Naive thymus-derived CD8-positive, alpha-beta T cell (primary cell): ENCODE measurements at regions not wholly inside any gene's neighbourhood (a gene's known extent, or its start where the extent isn't known, plus 50 kb on each side); places are given as distances from the start of the nearest gene placed in this dataset.
"Not testable (repeated sequence)": the region's sequence is repeated elsewhere in the genome, so short reads cannot be mapped to it uniquely, and the experiment has no call there.

Source experiments
- ATAC-seq, 2 donors: fragments of 150-1000 bp; cut with Tn5 transposase in 1 of 2; sonication (Bioruptor Pico), chemical (Tn5 transposase) in 1 of 2; 1 replicate in 1 of 2; 2 replicates in 1 of 2; pipeline ENCODE4 v1.10.0; 2021; ENCODE audit warnings: mild to moderate bottlenecking in 2 of 2, moderate library complexity in 2 of 2
- POLR2A ChIA-PET: fragments of 350-600 bp; sonication (Branson Sonifier 250); formaldehyde crosslinking; loops from one replicate; lab custom pipeline; 2021; ENCODE audit warnings: antibody characterized with exemption; lab: Charles Lee
- DNase-seq, 10 donors: peaks; one replicate each; pipeline versions ENCODE4 v3.0.0 to v3.0.0-alpha.2; 2020 to 2022
- H3K27ac Mint-ChIP-seq, 10 donors: one replicate each; pipeline ENCODE4 v1.8.0; 2020 to 2022; ENCODE audit warnings: mild to moderate bottlenecking in 10 of 10, mixed read lengths in 10 of 10, moderate library complexity in 4 of 10, inconsistent platforms in 1 of 10
- H3K27me3 Mint-ChIP-seq, 5 donors: one replicate each; pipeline ENCODE4 v1.8.0; 2021 to 2022; ENCODE audit warnings: mixed read lengths in 5 of 5
- H3K36me3 Mint-ChIP-seq, 3 donors: one replicate each; pipeline ENCODE4 v1.8.0; 2020 to 2022; ENCODE audit warnings: mixed read lengths in 3 of 3, mild to moderate bottlenecking in 2 of 3, inconsistent platforms in 1 of 3
- H3K4me1 Mint-ChIP-seq, 4 donors: one replicate each; pipeline ENCODE4 v1.8.0; 2021 to 2022; ENCODE audit warnings: mixed read lengths in 4 of 4
- H3K4me3 Mint-ChIP-seq, 10 donors: one replicate each; pipeline ENCODE4 v1.8.0; 2020 to 2022; ENCODE audit warnings: mild to moderate bottlenecking in 10 of 10, mixed read lengths in 10 of 10, moderate library complexity in 6 of 10, inconsistent platforms in 1 of 10
- H3K9me3 Mint-ChIP-seq, 9 donors: one replicate each; pipeline ENCODE4 v1.8.0; 2020 to 2022; ENCODE audit warnings: mixed read lengths in 9 of 9, mild to moderate bottlenecking in 3 of 9, inconsistent platforms in 1 of 9, moderate library complexity in 1 of 9

DNA sequence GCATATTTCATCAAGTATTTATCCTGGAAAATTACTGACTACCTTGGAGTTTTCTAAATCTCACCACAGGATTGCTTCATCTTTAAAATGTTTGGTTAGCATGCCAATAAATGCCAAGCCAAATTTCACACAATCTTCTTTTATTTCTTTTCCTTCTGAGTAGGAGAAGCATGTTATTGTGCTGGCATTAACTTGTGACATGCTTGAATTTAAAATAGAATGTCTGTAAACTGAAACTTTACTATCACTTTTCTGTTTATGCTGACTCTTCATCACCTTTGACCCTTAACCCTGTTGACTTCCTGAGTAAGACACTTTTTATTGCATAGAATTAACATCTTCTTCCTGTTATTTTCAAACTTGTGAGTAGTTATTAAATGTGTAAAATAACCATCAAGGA, 56.2 kb upstream of the LRRTM4 start:
- POLR2A ChIA-PET, result no interaction called here
- Mint-ChIP-seq H3K27me3 (no peaks in the 10 kb centered on the region), H3K4me1 (no peaks in the 10 kb centered on the region), H3K9me3 (peaks cover 0 to 29% (median 4%) of the 10 kb centered on the region in 9 donors), H3K36me3 (no peaks in the 10 kb centered on the region), H3K27ac (no peak overlapping the region), H3K4me3 (no peak overlapping the region)
- ATAC-seq (no peak), DNase-seq (no peak)

DNA sequence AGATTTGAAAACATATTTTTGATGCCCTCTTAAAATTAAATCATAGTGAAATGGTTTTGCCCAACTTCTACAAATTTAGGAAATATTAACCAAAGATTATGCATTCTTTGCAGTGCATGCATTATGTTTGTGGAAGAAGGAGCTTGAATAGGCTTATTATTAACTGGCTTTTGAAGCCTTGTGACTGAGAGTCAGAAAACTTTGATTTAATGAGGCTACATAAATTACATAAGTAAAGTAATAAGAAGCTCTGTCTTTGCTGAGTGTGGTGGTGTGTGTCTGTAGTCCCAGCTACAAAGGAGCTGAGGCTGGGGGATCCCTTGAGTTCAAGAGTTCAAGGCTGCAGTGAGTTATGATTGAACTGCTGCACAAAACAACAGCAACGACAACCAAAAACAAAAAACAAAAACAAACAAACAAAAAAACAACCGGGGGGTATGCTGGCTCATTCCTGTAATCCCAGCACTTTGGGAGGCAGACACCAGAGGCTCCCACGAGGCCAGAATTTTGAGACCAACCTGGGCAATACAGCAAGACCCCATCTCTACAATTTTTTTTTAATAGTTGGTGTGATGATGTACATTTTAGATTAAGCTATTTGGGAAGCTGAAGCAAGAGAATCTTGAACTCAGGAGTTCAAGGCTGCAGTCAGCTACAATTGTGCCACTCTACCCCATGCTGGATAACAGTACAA, 57.0 kb upstream of the LRRTM4 start:
- peaks cover 0 to 5% (median 0%) of the 10 kb centered on the region in 3 donors for H3K36me3 Mint-ChIP-seq
- no peaks in the 10 kb centered on the region for H3K4me1 Mint-ChIP-seq
- POLR2A ChIA-PET, result no interaction called here
- peaks cover 0 to 29% (median 10%) of the 10 kb centered on the region in 9 donors for H3K9me3 Mint-ChIP-seq
- ATAC-seq (no peak), DNase-seq (no peak)
- no peak overlapping the region for H3K27ac Mint-ChIP-seq
- no peaks in the 10 kb centered on the region for H3K27me3 Mint-ChIP-seq
- no peak overlapping the region for H3K4me3 Mint-ChIP-seq

DNA sequence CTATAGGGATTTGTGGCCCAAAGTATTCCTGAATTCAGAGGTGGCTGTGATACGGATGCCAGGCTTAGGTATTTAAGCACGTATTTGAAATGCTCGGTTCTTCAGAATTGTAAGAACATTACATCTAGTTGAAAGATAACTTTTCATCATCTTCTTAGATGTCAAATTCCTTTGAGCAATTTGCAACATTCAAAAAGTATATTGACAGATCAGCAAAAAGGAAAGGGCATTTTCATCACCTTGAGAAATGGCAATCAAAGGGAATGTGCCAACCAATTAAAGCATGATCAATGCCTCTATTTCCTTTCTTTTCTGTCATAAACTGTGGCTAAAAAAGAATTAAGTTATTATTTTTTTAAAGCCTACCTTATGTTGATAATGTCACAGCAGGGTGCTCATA, 66.3 kb upstream of the LRRTM4 start:
- peaks cover 3 to 35% (median 13%) of the 10 kb centered on the region in 9 donors for H3K9me3 Mint-ChIP-seq
- DNase-seq (no peak), ATAC-seq (no peak)
- POLR2A ChIA-PET, result no interaction called here
- H3K27me3 Mint-ChIP-seq, result no peaks in the 10 kb centered on the region
- H3K4me1 Mint-ChIP-seq, result no peaks in the 10 kb centered on the region
- no peak overlapping the region for H3K4me3 Mint-ChIP-seq
- peaks cover 0 to 9% (median 0%) of the 10 kb centered on the region in 3 donors for H3K36me3 Mint-ChIP-seq
- no peak overlapping the region for H3K27ac Mint-ChIP-seq

DNA sequence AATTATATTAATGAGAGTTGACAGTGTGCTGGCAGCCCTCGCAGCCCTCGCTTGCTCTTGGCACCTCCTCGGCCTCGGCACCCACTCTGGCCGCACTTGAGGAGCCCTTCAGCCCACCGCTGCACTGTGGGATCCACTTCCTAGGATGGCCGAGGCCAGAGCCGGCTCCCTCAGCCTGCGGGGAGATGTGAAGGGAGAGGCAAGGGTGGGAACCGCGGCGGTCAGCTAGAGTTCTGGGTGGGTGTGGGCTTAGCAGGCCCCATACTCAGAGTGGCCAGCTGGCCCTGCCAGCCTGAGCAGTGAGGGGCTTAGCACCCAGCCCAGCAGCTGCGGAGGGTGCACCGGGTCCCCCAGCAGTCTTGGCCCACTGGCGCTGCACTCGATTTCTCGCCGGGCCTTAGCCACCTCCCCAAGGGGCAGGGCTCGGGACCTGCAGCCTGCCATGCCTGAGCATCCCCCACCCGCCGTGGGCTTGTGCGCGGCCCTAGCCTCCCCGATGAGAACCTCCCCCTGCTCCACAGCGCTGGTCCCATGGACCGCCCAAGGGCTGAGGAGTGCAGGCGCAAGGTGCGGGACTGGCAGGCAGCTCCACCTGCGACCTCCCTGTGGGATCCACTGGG, 68.2 kb upstream of the LRRTM4 start:
- Mint-ChIP-seq H3K36me3 (peaks cover 0 to 4% (median 0%) of the 10 kb centered on the region in 3 donors), H3K9me3 (peaks cover 0 to 26% (median 9%) of the 10 kb centered on the region in 9 donors), H3K27ac (no peak overlapping the region), H3K4me1 (no peaks in the 10 kb centered on the region), H3K27me3 (no peaks in the 10 kb centered on the region), H3K4me3 (no peak overlapping the region)
- DNase-seq, result no peak
- POLR2A ChIA-PET, result no interaction called here
- no peak for ATAC-seq

DNA sequence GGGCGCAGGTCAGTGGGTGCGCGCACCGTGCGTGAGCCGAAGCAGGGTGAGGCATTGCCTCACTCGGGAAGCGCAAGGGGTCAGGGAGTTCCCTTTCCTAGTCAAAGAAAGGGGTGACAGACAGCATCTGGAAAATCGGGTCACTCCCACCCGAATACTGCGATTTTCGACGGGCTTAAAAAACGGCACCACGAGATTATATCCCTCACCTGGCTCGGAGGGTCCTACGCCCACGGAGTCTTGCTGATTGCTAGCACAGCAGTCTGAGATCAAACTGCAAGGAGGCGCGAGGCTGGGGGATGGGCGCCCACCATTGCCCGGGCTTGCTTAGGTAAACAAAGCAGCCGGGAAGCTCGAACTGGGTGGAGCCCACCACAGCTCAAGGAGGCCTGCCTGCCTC, 70.8 kb upstream of the LRRTM4 start:
- H3K4me1 Mint-ChIP-seq, DNase-seq, H3K27ac Mint-ChIP-seq, H3K36me3 Mint-ChIP-seq, H3K27me3 Mint-ChIP-seq, POLR2A ChIA-PET, ATAC-seq, H3K4me3 Mint-ChIP-seq: not testable (repeated sequence)
- H3K9me3 Mint-ChIP-seq, result peaks cover 0 to 26% (median 9%) of the 10 kb centered on the region in 9 donors

DNA sequence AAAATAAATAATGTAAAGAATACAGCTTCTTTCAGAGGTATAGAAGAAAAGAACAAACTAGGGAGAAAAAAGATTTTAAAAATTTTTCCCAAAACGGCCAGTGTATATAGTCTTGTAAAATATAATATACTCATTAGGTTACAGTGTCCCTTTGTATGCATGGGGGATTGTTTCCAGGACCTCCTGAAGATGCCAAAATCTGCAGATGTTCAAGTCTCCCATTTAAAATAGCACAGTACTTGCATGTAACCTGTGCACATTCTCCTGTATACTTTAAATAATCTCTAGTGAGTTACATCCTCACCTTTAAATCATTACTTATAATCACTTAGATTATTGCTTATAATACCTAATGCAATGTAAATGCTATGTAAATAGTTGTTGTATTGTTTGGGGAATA, 80.6 kb upstream of the LRRTM4 start:
- POLR2A ChIA-PET, result no interaction called here
- Mint-ChIP-seq H3K36me3 (no peaks in the 10 kb centered on the region), H3K27me3 (no peaks in the 10 kb centered on the region)

DNA sequence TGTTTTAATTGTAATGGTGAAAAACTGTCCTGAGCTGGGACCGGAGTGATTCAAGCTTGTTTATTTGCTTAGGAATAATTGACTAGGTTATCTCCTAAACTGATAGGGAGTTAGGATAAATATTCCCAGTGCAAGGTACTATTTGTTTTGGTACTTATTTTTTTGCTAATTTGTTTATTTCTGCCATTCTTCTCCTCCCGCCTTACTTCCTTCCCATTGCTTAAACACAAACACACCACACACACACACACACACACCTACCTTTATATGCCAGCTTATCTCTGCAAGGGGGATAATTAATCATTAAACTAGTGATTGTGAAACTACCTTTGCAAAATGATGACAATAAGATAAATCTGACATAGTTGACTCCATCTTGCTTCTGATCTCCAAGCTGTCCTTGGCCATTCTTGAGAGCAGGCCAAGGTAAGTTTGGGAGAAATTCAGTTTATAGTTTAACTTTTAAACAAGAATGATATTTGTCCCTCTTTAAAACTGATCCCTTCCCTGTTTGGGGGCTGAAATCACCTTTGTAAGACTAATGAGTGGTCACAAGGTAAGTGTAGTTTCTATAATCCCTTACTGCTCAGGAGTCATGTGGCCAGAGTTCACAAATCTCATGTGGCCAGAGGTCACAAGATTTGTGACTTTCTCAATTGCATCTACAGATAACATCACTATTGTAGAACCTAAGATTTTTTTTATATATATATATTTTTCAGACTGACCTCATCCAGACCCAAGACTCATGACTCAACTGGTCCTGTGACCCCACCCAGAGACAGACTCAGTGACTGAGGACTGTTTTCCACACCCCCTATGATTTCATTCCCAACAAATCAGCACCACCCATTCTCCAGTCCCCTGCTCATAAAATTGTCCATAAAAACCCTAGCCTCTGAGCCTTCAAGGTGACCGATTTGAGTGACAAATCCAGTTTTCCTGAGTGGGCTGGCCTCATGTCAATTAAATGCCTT, 83.1 kb upstream of the LRRTM4 start:
- no peak for ATAC-seq
- H3K4me1 Mint-ChIP-seq, result no peaks in the 10 kb centered on the region
- no peaks in the 10 kb centered on the region for H3K27me3 Mint-ChIP-seq
- no peak overlapping the region for H3K27ac Mint-ChIP-seq
- H3K9me3 Mint-ChIP-seq, result peaks cover under 1 to 25% (median 8%) of the 10 kb centered on the region in 9 donors
- H3K36me3 Mint-ChIP-seq, result no peaks in the 10 kb centered on the region
- H3K4me3 Mint-ChIP-seq, result no peak overlapping the region
- POLR2A ChIA-PET, result no interaction called here
- no peak for DNase-seq

More for the DNA sequence above, 80.6 kb upstream of the LRRTM4 start:
- Mint-ChIP-seq H3K9me3 (peaks cover 0 to 21% (median 8%) of the 10 kb centered on the region in 9 donors), H3K27ac (no peak overlapping the region), H3K4me3 (no peak overlapping the region), H3K4me1 (no peaks in the 10 kb centered on the region)
- no peak for ATAC-seq
- no peak for DNase-seq

GRCh38 chr2:77608510-77608909, 86.3 kb upstream of the LRRTM4 start:
- ATAC-seq (no peak), DNase-seq (no peak)
- Mint-ChIP-seq H3K9me3 (peaks cover 0 to 30% (median 13%) of the 10 kb centered on the region in 9 donors), H3K27ac (no peak overlapping the region), H3K36me3 (no peaks in the 10 kb centered on the region), H3K4me1 (no peaks in the 10 kb centered on the region), H3K4me3 (no peak overlapping the region), H3K27me3 (no peaks in the 10 kb centered on the region)
- POLR2A ChIA-PET, result no interaction called here

DNA sequence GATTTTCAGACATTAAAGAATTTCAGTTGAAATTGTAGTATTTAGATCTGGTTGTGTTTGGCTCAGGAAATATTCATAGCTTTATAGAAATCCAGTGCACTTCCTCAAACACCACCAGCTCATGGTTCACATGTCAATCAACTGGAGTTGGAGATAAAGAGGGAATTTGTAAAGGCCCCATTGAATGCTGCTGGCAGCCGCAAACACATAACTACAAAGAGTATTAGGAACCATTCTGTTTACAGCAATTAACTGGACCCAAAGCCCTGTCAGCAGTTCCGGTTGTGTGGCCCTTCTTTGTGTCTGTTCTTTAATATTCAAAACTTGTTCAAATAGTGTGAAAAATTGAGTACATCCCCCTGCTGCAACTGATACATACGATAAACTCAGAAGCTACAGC, 107.4 kb upstream of the LRRTM4 start:
- Mint-ChIP-seq H3K27ac (no peak overlapping the region), H3K36me3 (no peaks in the 10 kb centered on the region), H3K4me1 (no peaks in the 10 kb centered on the region), H3K27me3 (no peaks in the 10 kb centered on the region), H3K9me3 (peaks cover 8 to 36% (median 19%) of the 10 kb centered on the region in 9 donors), H3K4me3 (no peak overlapping the region)
- DNase-seq (no peak), ATAC-seq (no peak)
- POLR2A ChIA-PET, result no interaction called here

DNA sequence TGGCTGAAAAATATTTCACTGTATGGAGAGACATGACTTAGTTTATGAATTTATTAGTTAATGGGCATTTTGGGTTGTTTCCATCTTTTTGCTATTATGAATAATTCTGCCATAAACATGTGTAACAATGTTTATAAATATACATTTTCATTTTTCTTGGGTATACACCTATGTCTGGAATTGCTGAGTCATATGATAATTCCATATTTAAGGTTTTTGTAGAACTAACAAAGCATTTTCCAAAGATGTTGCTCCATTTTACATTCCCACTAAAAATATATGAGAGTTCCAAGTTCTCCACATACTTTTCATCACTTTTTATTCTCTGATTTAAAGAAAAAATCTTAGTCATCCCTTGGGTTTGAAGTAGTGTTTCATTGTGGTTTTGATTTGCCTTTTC, 108.8 kb upstream of the LRRTM4 start:
- POLR2A ChIA-PET, result no interaction called here
- H3K27me3 Mint-ChIP-seq, result no peaks in the 10 kb centered on the region
- H3K36me3 Mint-ChIP-seq, result no peaks in the 10 kb centered on the region
- H3K4me3 Mint-ChIP-seq, result no peak overlapping the region
- DNase-seq (no peak), ATAC-seq (no peak)
- H3K4me1 Mint-ChIP-seq, result no peaks in the 10 kb centered on the region
- H3K9me3 Mint-ChIP-seq, result peaks cover 8 to 42% (median 20%) of the 10 kb centered on the region in 9 donors
- no peak overlapping the region for H3K27ac Mint-ChIP-seq

GRCh38 chr2:77633601-77634000, 111.4 kb upstream of the LRRTM4 start:
- Mint-ChIP-seq H3K36me3 (no peaks in the 10 kb centered on the region), H3K9me3 (peaks cover 13 to 41% (median 28%) of the 10 kb centered on the region in 9 donors)
- POLR2A ChIA-PET, result no interaction called here

DNA sequence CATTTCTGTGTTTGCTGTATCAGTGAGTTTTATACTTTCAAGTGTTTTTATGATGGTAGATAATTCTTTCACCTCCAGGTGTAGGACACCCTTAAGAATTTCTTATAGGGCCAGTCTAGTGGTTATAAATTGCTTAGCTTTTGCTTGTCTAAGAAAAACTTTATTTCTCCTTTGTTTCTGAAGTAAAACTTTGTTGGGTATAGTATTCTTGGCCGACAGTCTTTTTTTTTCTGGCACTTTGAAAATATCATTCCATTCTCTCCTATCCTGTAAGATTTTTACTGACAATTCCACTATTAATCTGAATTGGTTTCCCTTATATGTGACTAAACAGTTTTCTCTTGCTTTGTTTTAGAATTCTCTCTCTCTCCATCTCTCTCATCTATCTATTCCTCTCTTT, 118.7 kb upstream of the LRRTM4 start:
- Mint-ChIP-seq H3K27ac (no peak overlapping the region), H3K4me3 (no peak overlapping the region), H3K36me3 (peaks cover 0 to 14% (median 0%) of the 10 kb centered on the region in 3 donors), H3K4me1 (no peaks in the 10 kb centered on the region), H3K27me3 (no peaks in the 10 kb centered on the region), H3K9me3 (peaks cover 15 to 54% (median 36%) of the 10 kb centered on the region in 9 donors)
- POLR2A ChIA-PET, result no interaction called here
- DNase-seq, result no peak
- no peak for ATAC-seq

More at GRCh38 chr2:77633601-77634000, 111.4 kb upstream of the LRRTM4 start:
- Mint-ChIP-seq H3K27me3 (no peaks in the 10 kb centered on the region), H3K4me3 (no peak overlapping the region), H3K4me1 (no peaks in the 10 kb centered on the region), H3K27ac (no peak overlapping the region)
- DNase-seq (no peak), ATAC-seq (no peak)

GRCh38 chr2:77642339-77642738, 120.2 kb upstream of the LRRTM4 start:
- ATAC-seq (no peak), DNase-seq (no peak)
- H3K36me3 Mint-ChIP-seq, result peaks cover 0 to 14% (median 0%) of the 10 kb centered on the region in 3 donors
- H3K27ac Mint-ChIP-seq, result no peak overlapping the region
- no peak overlapping the region for H3K4me3 Mint-ChIP-seq
- no peaks in the 10 kb centered on the region for H3K27me3 Mint-ChIP-seq
- peaks cover 13 to 54% (median 27%) of the 10 kb centered on the region in 9 donors for H3K9me3 Mint-ChIP-seq
- no peaks in the 10 kb centered on the region for H3K4me1 Mint-ChIP-seq
- POLR2A ChIA-PET, result no interaction called here
